ENCODE measurements at regions not wholly inside any gene's neighbourhood (a gene's known extent, or its start where the extent isn't known, plus 50 kb on each side); places are given as distances from the start of the nearest gene placed in this dataset.
"Not testable (repeated sequence)": the region's sequence is repeated elsewhere in the genome, so short reads cannot be mapped to it uniquely, and the experiment has no call there.

GRCh38 chr11:38543986-38544385 lies 1946.0 kb upstream of the RAG2 start:
- DNase-seq, result no peak

GRCh38 chr11:38543311-38543710 lies 1945.3 kb upstream of the RAG2 start:
- DNase-seq, result no peak

GRCh38 chr11:38538866-38539680 lies 1941.0 kb upstream of the RAG2 start:
- no peak for DNase-seq

- no peak for DNase-seq
These were observed 1932.2 kb upstream of the RAG2 start for GRCh38 chr11:38530226-38530625.

- no peak for DNase-seq
These were observed 1926.9 kb upstream of the RAG2 start for GRCh38 chr11:38524945-38525344.

- DNase-seq, result no peak
These were observed 1920.0 kb upstream of the RAG2 start for GRCh38 chr11:38517991-38518390.

GRCh38 chr11:38512830-38513229 lies 1914.8 kb upstream of the RAG2 start:
- not testable (repeated sequence) for DNase-seq

GRCh38 chr11:38510041-38510440 lies 1912.0 kb upstream of the RAG2 start:
- DNase-seq, result no peak

GRCh38 chr11:38503876-38504275 lies 1905.8 kb upstream of the RAG2 start:
- no peak for DNase-seq

GRCh38 chr11:38498721-38499120 lies 1900.7 kb upstream of the RAG2 start:
- no peak for DNase-seq

GRCh38 chr11:38491986-38492385 lies 1894.0 kb upstream of the RAG2 start:
- DNase-seq, result no peak

GRCh38 chr11:38481391-38481790 lies 1883.4 kb upstream of the RAG2 start:
- DNase-seq, result no peak

GRCh38 chr11:38476808-38477575 lies 1879.0 kb upstream of the RAG2 start:
- no peak for DNase-seq

GRCh38 chr11:38461751-38462150 lies 1863.7 kb upstream of the RAG2 start:
- DNase-seq, result no peak

- no peak for DNase-seq
These were observed 1862.9 kb upstream of the RAG2 start for GRCh38 chr11:38460896-38461295.

- no peak for DNase-seq
These were observed 1862.4 kb upstream of the RAG2 start for GRCh38 chr11:38460429-38460828.

- DNase-seq, result no peak
These were observed 1858.3 kb upstream of the RAG2 start for GRCh38 chr11:38456371-38456770.

GRCh38 chr11:38448284-38448683 lies 1850.2 kb upstream of the RAG2 start:
- no peak for DNase-seq

- no peak for DNase-seq
These were observed 1848.3 kb upstream of the RAG2 start for GRCh38 chr11:38446336-38446735.

GRCh38 chr11:38438091-38438490 lies 1840.1 kb upstream of the RAG2 start:
- no peak for DNase-seq

- no peak for DNase-seq
These were observed 1827.5 kb upstream of the RAG2 start for GRCh38 chr11:38425578-38425977.

- DNase-seq, result no peak
These were observed 1825.0 kb upstream of the RAG2 start for GRCh38 chr11:38423042-38423441.

- DNase-seq, result no peak
These were observed 1818.1 kb upstream of the RAG2 start for GRCh38 chr11:38416141-38416540.

- DNase-seq, result no peak
These were observed 1813.1 kb upstream of the RAG2 start for GRCh38 chr11:38411149-38411548.
